ENCODE measurements at regions not wholly inside any gene's neighbourhood (a gene's known extent, or its start where the extent isn't known, plus 50 kb on each side); places are given as distances from the start of the nearest gene placed in this dataset.

GRCh38 chr18:21996351-21996826 lies 173.0 kb upstream of the GATA6 start:
- TF ChIP-seq CTCF (conservative IDR thresholded peaks at IDR 0.05; ENCODE audit: low read depth, low read length) (no peak), EZH2 (IDR thresholded peaks at IDR 0.05; ENCODE audit: borderline replicate concordance, low read depth, low read length, poor library complexity, severe bottlenecking) (no peak)

Data from A673 (cell line).